Endothelial cell of umbilical vein (primary cell): ENCODE measurements at regions not wholly inside any gene's neighbourhood (a gene's known extent, or its start where the extent isn't known, plus 50 kb on each side); places are given as distances from the start of the nearest gene placed in this dataset.

Experiments used
- BruUV-seq: library from RNA; stranded (reverse); fragments of 400-500 nt; replicated peaks from 2 replicates; lab custom pipeline; 2021; lab: Mats Ljungman, UMichigan
- CTCF ChIA-PET: fragments of 300-600, 350-600 bp; sonication (Branson Sonifier 250); formaldehyde crosslinking; loops from one replicate; lab custom pipeline; 2021; ENCODE audit warnings: antibody characterized with exemption, inconsistent platforms; lab: Charles Lee
- POLR2A ChIA-PET: fragments of 300-600, 350-600 bp; sonication (Branson Sonifier 250); formaldehyde crosslinking; loops from one replicate; lab custom pipeline; 2021; ENCODE audit warnings: antibody characterized with exemption, inconsistent platforms; lab: Charles Lee
- DNase-seq: peaks from one replicate; pipeline ENCODE4 v3.0.0-alpha.2; 2011; ENCODE audit warnings: low read depth, low spot score
- FAIRE-seq: peaks from 2 replicates; lab custom pipeline; 2011; peaks lifted over from hg19 to GRCh38; lab: Jason Lieb, UNC
- H2AFZ ChIP-seq: 2 replicates; pipeline ENCODE4 v1.6.0; 2012; ENCODE audit warnings: low read depth, low read length, control low read depth, inconsistent platforms
- H3K27ac ChIP-seq: 2 replicates; pipeline ENCODE4 v1.5.1; 2011; ENCODE audit warnings: low read depth, mild to moderate bottlenecking, control low read depth, low read length, moderate library complexity; ENCODE audit not compliant: insufficient read depth
- H3K27me3 ChIP-seq, 2 experiments: 2 replicates each; pipeline versions ENCODE4 v1.6.0 to v1.6.1; 2011; ENCODE audit warnings: low read length in 2 of 2, mixed read lengths in 1 of 2; ENCODE audit not compliant: control insufficient read depth in 2 of 2, insufficient read depth in 2 of 2
- H3K36me3 ChIP-seq, 2 experiments: 2 replicates in 1 of 2; 3 replicates in 1 of 2; pipeline ENCODE4 v1.5.1; 2011; ENCODE audit warnings: low read length in 2 of 2, mild to moderate bottlenecking in 1 of 2, moderate library complexity in 1 of 2; ENCODE audit not compliant: control insufficient read depth in 2 of 2, insufficient read depth in 2 of 2; ENCODE audit errors: extremely low read depth in 1 of 2
- H3K4me1 ChIP-seq: 3 replicates; pipeline ENCODE4 v1.5.1; 2011; ENCODE audit warnings: mild to moderate bottlenecking, low read length; ENCODE audit not compliant: control insufficient read depth, insufficient read depth; ENCODE audit errors: extremely low read depth
- H3K4me2 ChIP-seq: 2 replicates; pipeline ENCODE4 v1.6.1; 2011; ENCODE audit warnings: low read length, control low read depth, mixed read lengths; ENCODE audit not compliant: insufficient read depth
- H3K4me3 ChIP-seq, 3 experiments: fragments of 200-600 bp in 1 of 3; sonication (generic), shearing (Covaris generic) in 1 of 3; replicated peaks in 1 of 3; 2 replicates each; pipeline ENCODE4 v1.5.1; 2011 to 2016; ENCODE audit warnings: control low read depth in 3 of 3, low read length in 3 of 3, mild to moderate bottlenecking in 2 of 3, inconsistent platforms in 1 of 3, low read depth in 1 of 3, moderate library complexity in 1 of 3; ENCODE audit not compliant: insufficient read depth in 1 of 3
- H3K79me2 ChIP-seq: 2 replicates; pipeline ENCODE4 v1.6.0; 2012; ENCODE audit warnings: low read length, inconsistent platforms; ENCODE audit not compliant: control insufficient read depth, insufficient read depth
- H3K9ac ChIP-seq: replicated peaks from 2 replicates; pipeline ENCODE3; 2011; ENCODE audit warnings: low read length, control low read depth; ENCODE audit not compliant: insufficient read depth; ENCODE audit errors: extremely low read depth
- H3K9me1 ChIP-seq: replicated peaks from 3 replicates; pipeline ENCODE4 v1.6.0; 2011; ENCODE audit warnings: mild to moderate bottlenecking, low read length; ENCODE audit not compliant: control insufficient read depth, insufficient read depth; ENCODE audit errors: extremely low read depth
- H3K9me3 ChIP-seq: replicated peaks from 2 replicates; pipeline ENCODE4 v1.5.1; 2012; ENCODE audit warnings: low read length, inconsistent platforms; ENCODE audit not compliant: control insufficient read depth, insufficient read depth
- H4K20me1 ChIP-seq: replicated peaks from 2 replicates; pipeline ENCODE3; 2011; ENCODE audit warnings: mild to moderate bottlenecking, low read length; ENCODE audit not compliant: control insufficient read depth, insufficient read depth; ENCODE audit errors: extremely low read depth
- CTCF ChIP-seq, 2 donors: IDR thresholded peaks; 1 replicate in 1 of 2; 2 replicates in 1 of 2; pipeline ENCODE4 v1.5.1; 2011; ENCODE audit warnings: low read length in 2 of 2, mild to moderate bottlenecking in 2 of 2, moderate library complexity in 2 of 2, control low read depth in 1 of 2, inconsistent platforms in 1 of 2, low read depth in 1 of 2; ENCODE audit not compliant: insufficient read depth in 1 of 2; ENCODE audit errors: extremely low read depth in 1 of 2
- EZH2 ChIP-seq: IDR thresholded peaks from 2 replicates; pipeline ENCODE4 v1.6.1; 2012; ENCODE audit warnings: borderline replicate concordance, low read depth, mild to moderate bottlenecking, moderate library complexity, low read length, inconsistent platforms; ENCODE audit not compliant: severe bottlenecking
- FOS ChIP-seq: IDR thresholded peaks from 2 replicates; pipeline ENCODE4 v1.6.1; 2011; ENCODE audit warnings: mild to moderate bottlenecking, low read length, moderate library complexity, borderline replicate concordance; ENCODE audit not compliant: insufficient read depth
- GATA2 ChIP-seq: IDR thresholded peaks from 2 replicates; pipeline ENCODE4 v1.7.0; 2011; ENCODE audit warnings: low read depth, mild to moderate bottlenecking, moderate library complexity, mixed read lengths, low read length; ENCODE audit not compliant: insufficient read length, insufficient read depth
- JUN ChIP-seq: IDR thresholded peaks from 2 replicates; pipeline ENCODE4 v1.6.1; 2011; ENCODE audit warnings: borderline replicate concordance, low read depth; ENCODE audit not compliant: insufficient read length, insufficient read depth
- MAX ChIP-seq: IDR thresholded peaks from 2 replicates; pipeline ENCODE4 v1.6.1; 2011; ENCODE audit not compliant: insufficient read depth, insufficient read length
- MYC ChIP-seq: IDR thresholded peaks from one replicate; pipeline ENCODE4 v1.6.1; 2011; ENCODE audit warnings: mild to moderate bottlenecking, low read depth, low read length
- POLR2A ChIP-seq: IDR thresholded peaks from 2 replicates; pipeline ENCODE4 v1.6.1; 2012; ENCODE audit warnings: low read depth, mild to moderate bottlenecking, control low read depth, low read length
- POLR2AphosphoS5 ChIP-seq: IDR thresholded peaks from 2 replicates; pipeline ENCODE4 v1.6.1; 2012; ENCODE audit warnings: low read depth, mild to moderate bottlenecking, control low read depth, low read length, moderate library complexity; ENCODE audit not compliant: insufficient read depth
- dilution Hi-C: fragments of 300-500 bp; cut with MboI; formaldehyde crosslinking; loops from one replicate; pipeline ENCODE4 v1.15.0; 2019; ENCODE audit warnings: low sequenced_read_pairs; ENCODE audit not compliant: extremely low pct_ligation_motif_present
- intact Hi-C: fragments of 100-400 bp; cut with micrococcal nuclease; formaldehyde crosslinking; loops from one replicate; pipeline ENCODE4 v1.10.0; 2022

- no peak overlapping the region for H3K4me2 ChIP-seq
- POLR2A ChIA-PET, result no interaction called here
- H3K27me3 ChIP-seq, result no peaks in the 10 kb centered on the region
- H3K36me3 ChIP-seq, result no peaks in the 10 kb centered on the region
- H3K79me2 ChIP-seq, result no peaks in the 10 kb centered on the region
- no peak for DNase-seq
- no peak overlapping the region for H2AFZ ChIP-seq
- no TSS peak for BruUV-seq
- no peaks in the 10 kb centered on the region for H4K20me1 ChIP-seq
- H3K4me1 ChIP-seq, result no peaks in the 10 kb centered on the region
- TF ChIP-seq FOS, result no peak
- no peak for TF ChIP-seq MYC
- TF ChIP-seq CTCF (IDR thresholded peaks at IDR 0.05; ENCODE audit: extremely low read depth in 1 of 2, insufficient read depth in 1 of 2, low read depth in 1 of 2, low read length in 2 of 2), result no peak
- no peak for TF ChIP-seq MAX
- TF ChIP-seq JUN, result no peak
- TF ChIP-seq EZH2, result no peak
- no peak for TF ChIP-seq POLR2AphosphoS5
- no peak for TF ChIP-seq GATA2
- no peak for TF ChIP-seq POLR2A
- FAIRE-seq, result no peak
- CTCF ChIA-PET, result interaction anchor here (0.8 kb wide), 1 partner anchor 41 kb away, joined by 3 read pairs; no protein-coding TSS in a partner anchor
- intact Hi-C loops, result no loop called here
- no peak overlapping the region for H3K27ac ChIP-seq
- H3K9me3 ChIP-seq, result no peaks in the 10 kb centered on the region
- H3K4me3 ChIP-seq, result no peak overlapping the region
- dilution Hi-C loops, result no loop called here
- H3K9ac ChIP-seq, result no peak overlapping the region
- no peaks in the 10 kb centered on the region for H3K9me1 ChIP-seq
These were observed 106.4 kb upstream of the BCL9 start for GRCh38 chr1:147434921-147435320.
